ENCODE measurements at regions not wholly inside any gene's neighbourhood (a gene's known extent, or its start where the extent isn't known, plus 50 kb on each side); places are given as distances from the start of the nearest gene placed in this dataset.

GRCh38 chr13:87426742-87427141 lies 244.4 kb upstream of the SLITRK5 start:
- H3K4me1 ChIP-seq (ENCODE audit: control insufficient read depth in 2 of 2, insufficient read depth in 2 of 2, low read length in 2 of 2) = no peaks in the 10 kb centered on the region
- H3K4me3 ChIP-seq (ENCODE audit: low read length in 2 of 2) = no peak overlapping the region
- H3K27me3 ChIP-seq (ENCODE audit: control insufficient read depth in 2 of 2, insufficient read depth in 2 of 2, low read length in 2 of 2) = no peaks in the 10 kb centered on the region
- no peaks in the 10 kb centered on the region for H3K9me3 ChIP-seq (ENCODE audit: control insufficient read depth in 2 of 2, low read length in 2 of 2)
- H3K36me3 ChIP-seq (ENCODE audit: control insufficient read depth in 2 of 2, insufficient read depth in 2 of 2, low read length in 2 of 2) = no peaks in the 10 kb centered on the region
- no peak overlapping the region for H3K27ac ChIP-seq (ENCODE audit: low read depth in 2 of 2, low read length in 2 of 2)
- no peak overlapping the region for H3K9ac ChIP-seq (ENCODE audit: low read depth in 1 of 2, low read length in 2 of 2)

- Histone ChIP-seq H3K27me3 (ENCODE audit: control insufficient read depth in 2 of 2, insufficient read depth in 2 of 2, low read length in 2 of 2) (no peaks in the 10 kb centered on the region), H3K9ac (ENCODE audit: low read depth in 1 of 2, low read length in 2 of 2) (no peak overlapping the region), H3K27ac (ENCODE audit: low read depth in 2 of 2, low read length in 2 of 2) (no peak overlapping the region), H3K4me1 (ENCODE audit: control insufficient read depth in 2 of 2, insufficient read depth in 2 of 2, low read length in 2 of 2) (no peaks in the 10 kb centered on the region), H3K36me3 (ENCODE audit: control insufficient read depth in 2 of 2, insufficient read depth in 2 of 2, low read length in 2 of 2) (no peaks in the 10 kb centered on the region), H3K9me3 (ENCODE audit: control insufficient read depth in 2 of 2, low read length in 2 of 2) (no peaks in the 10 kb centered on the region), H3K4me3 (ENCODE audit: low read length in 2 of 2) (no peak overlapping the region)
Observed at GRCh38 chr13:87444135-87444534, 227.0 kb upstream of the SLITRK5 start.

- Histone ChIP-seq H3K4me1 (ENCODE audit: control insufficient read depth in 2 of 2, insufficient read depth in 2 of 2, low read length in 2 of 2) (no peaks in the 10 kb centered on the region), H3K9ac (ENCODE audit: low read depth in 1 of 2, low read length in 2 of 2) (no peak overlapping the region), H3K27ac (ENCODE audit: low read depth in 2 of 2, low read length in 2 of 2) (no peak overlapping the region), H3K36me3 (ENCODE audit: control insufficient read depth in 2 of 2, insufficient read depth in 2 of 2, low read length in 2 of 2) (no peaks in the 10 kb centered on the region), H3K4me3 (ENCODE audit: low read length in 2 of 2) (no peak overlapping the region), H3K27me3 (ENCODE audit: control insufficient read depth in 2 of 2, insufficient read depth in 2 of 2, low read length in 2 of 2) (no peaks in the 10 kb centered on the region), H3K9me3 (ENCODE audit: control insufficient read depth in 2 of 2, low read length in 2 of 2) (no peaks in the 10 kb centered on the region)
Observed at GRCh38 chr13:87452281-87452680, 218.9 kb upstream of the SLITRK5 start.

DNA sequence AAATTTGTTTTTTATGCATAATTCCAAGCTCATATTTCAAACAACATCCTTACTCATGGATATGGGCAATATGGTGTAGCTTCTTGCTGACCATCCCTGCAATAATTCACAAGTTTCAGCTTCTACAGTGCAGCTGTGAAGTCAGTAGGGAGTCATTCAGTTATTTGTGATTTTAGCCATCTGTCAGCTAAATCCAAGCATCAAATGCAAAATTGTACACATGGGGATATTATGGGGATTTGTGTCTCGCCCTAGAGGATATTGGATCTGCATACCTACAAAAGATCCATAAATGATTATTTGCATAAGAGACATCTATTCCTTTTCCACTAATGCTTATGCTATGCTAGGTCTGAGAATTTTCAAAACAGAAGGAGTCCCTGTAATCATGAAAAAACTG lies 217.9 kb upstream of the SLITRK5 start:
- H3K9ac ChIP-seq (ENCODE audit: low read depth in 1 of 2, low read length in 2 of 2) = no peak overlapping the region
- H3K9me3 ChIP-seq (ENCODE audit: control insufficient read depth in 2 of 2, low read length in 2 of 2) = no peaks in the 10 kb centered on the region
- no peaks in the 10 kb centered on the region for H3K4me1 ChIP-seq (ENCODE audit: control insufficient read depth in 2 of 2, insufficient read depth in 2 of 2, low read length in 2 of 2)
- no peaks in the 10 kb centered on the region for H3K27me3 ChIP-seq (ENCODE audit: control insufficient read depth in 2 of 2, insufficient read depth in 2 of 2, low read length in 2 of 2)
- H3K36me3 ChIP-seq (ENCODE audit: control insufficient read depth in 2 of 2, insufficient read depth in 2 of 2, low read length in 2 of 2) = no peaks in the 10 kb centered on the region
- no peak overlapping the region for H3K27ac ChIP-seq (ENCODE audit: low read depth in 2 of 2, low read length in 2 of 2)
- no peak overlapping the region for H3K4me3 ChIP-seq (ENCODE audit: low read length in 2 of 2)

GRCh38 chr13:87459419-87459818 lies 211.8 kb upstream of the SLITRK5 start:
- Histone ChIP-seq H3K27me3 (ENCODE audit: control insufficient read depth in 2 of 2, insufficient read depth in 2 of 2, low read length in 2 of 2) (no peaks in the 10 kb centered on the region), H3K9me3 (ENCODE audit: control insufficient read depth in 2 of 2, low read length in 2 of 2) (no peaks in the 10 kb centered on the region), H3K9ac (ENCODE audit: low read depth in 1 of 2, low read length in 2 of 2) (no peak overlapping the region), H3K27ac (ENCODE audit: low read depth in 2 of 2, low read length in 2 of 2) (no peak overlapping the region), H3K4me1 (ENCODE audit: control insufficient read depth in 2 of 2, insufficient read depth in 2 of 2, low read length in 2 of 2) (no peaks in the 10 kb centered on the region), H3K4me3 (ENCODE audit: low read length in 2 of 2) (no peak overlapping the region), H3K36me3 (ENCODE audit: control insufficient read depth in 2 of 2, insufficient read depth in 2 of 2, low read length in 2 of 2) (no peaks in the 10 kb centered on the region)

GRCh38 chr13:87497426-87497825 lies 173.7 kb upstream of the SLITRK5 start:
- no peaks in the 10 kb centered on the region for H3K9me3 ChIP-seq (ENCODE audit: control insufficient read depth in 2 of 2, low read length in 2 of 2)
- no peak overlapping the region for H3K4me3 ChIP-seq (ENCODE audit: low read length in 2 of 2)
- H3K9ac ChIP-seq (ENCODE audit: low read depth in 1 of 2, low read length in 2 of 2) = no peak overlapping the region
- H3K27me3 ChIP-seq (ENCODE audit: control insufficient read depth in 2 of 2, insufficient read depth in 2 of 2, low read length in 2 of 2) = no peaks in the 10 kb centered on the region
- H3K36me3 ChIP-seq (ENCODE audit: control insufficient read depth in 2 of 2, insufficient read depth in 2 of 2, low read length in 2 of 2) = no peaks in the 10 kb centered on the region
- H3K27ac ChIP-seq (ENCODE audit: low read depth in 2 of 2, low read length in 2 of 2) = no peak overlapping the region
- no peaks in the 10 kb centered on the region for H3K4me1 ChIP-seq (ENCODE audit: control insufficient read depth in 2 of 2, insufficient read depth in 2 of 2, low read length in 2 of 2)

- Histone ChIP-seq H3K4me1 (ENCODE audit: control insufficient read depth in 2 of 2, insufficient read depth in 2 of 2, low read length in 2 of 2) (no peaks in the 10 kb centered on the region), H3K9me3 (ENCODE audit: control insufficient read depth in 2 of 2, low read length in 2 of 2) (no peaks in the 10 kb centered on the region), H3K27me3 (ENCODE audit: control insufficient read depth in 2 of 2, insufficient read depth in 2 of 2, low read length in 2 of 2) (no peaks in the 10 kb centered on the region), H3K9ac (ENCODE audit: low read depth in 1 of 2, low read length in 2 of 2) (no peak overlapping the region), H3K4me3 (ENCODE audit: low read length in 2 of 2) (no peak overlapping the region), H3K36me3 (ENCODE audit: control insufficient read depth in 2 of 2, insufficient read depth in 2 of 2, low read length in 2 of 2) (no peaks in the 10 kb centered on the region), H3K27ac (ENCODE audit: low read depth in 2 of 2, low read length in 2 of 2) (no peak overlapping the region)
Observed at GRCh38 chr13:87498681-87499080, 172.5 kb upstream of the SLITRK5 start.

DNA sequence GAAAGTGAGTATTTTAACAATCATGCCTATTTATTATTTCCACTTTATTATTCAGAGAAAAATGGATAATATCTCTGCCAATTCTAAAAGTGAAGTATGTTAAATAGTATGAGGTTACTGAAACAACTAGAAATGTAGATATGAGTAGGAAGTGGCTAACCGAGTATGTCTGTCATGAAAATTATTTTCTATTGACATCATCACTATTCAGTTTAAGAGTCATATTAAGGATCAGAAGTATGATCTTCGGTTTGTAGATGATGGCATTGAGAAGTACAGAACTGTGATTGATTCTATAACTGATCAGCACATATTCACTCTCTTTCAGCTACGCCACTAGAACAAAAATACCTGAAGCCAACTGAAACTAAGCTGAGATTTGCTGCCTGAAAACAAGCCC lies 146.4 kb upstream of the SLITRK5 start:
- Histone ChIP-seq H3K9me3 (ENCODE audit: control insufficient read depth in 2 of 2, low read length in 2 of 2) (no peaks in the 10 kb centered on the region), H3K36me3 (ENCODE audit: control insufficient read depth in 2 of 2, insufficient read depth in 2 of 2, low read length in 2 of 2) (no peaks in the 10 kb centered on the region), H3K9ac (ENCODE audit: low read depth in 1 of 2, low read length in 2 of 2) (no peak overlapping the region), H3K4me1 (ENCODE audit: control insufficient read depth in 2 of 2, insufficient read depth in 2 of 2, low read length in 2 of 2) (no peaks in the 10 kb centered on the region), H3K27ac (ENCODE audit: low read depth in 2 of 2, low read length in 2 of 2) (no peak overlapping the region), H3K4me3 (ENCODE audit: low read length in 2 of 2) (no peak overlapping the region), H3K27me3 (ENCODE audit: control insufficient read depth in 2 of 2, insufficient read depth in 2 of 2, low read length in 2 of 2) (no peaks in the 10 kb centered on the region)

DNA sequence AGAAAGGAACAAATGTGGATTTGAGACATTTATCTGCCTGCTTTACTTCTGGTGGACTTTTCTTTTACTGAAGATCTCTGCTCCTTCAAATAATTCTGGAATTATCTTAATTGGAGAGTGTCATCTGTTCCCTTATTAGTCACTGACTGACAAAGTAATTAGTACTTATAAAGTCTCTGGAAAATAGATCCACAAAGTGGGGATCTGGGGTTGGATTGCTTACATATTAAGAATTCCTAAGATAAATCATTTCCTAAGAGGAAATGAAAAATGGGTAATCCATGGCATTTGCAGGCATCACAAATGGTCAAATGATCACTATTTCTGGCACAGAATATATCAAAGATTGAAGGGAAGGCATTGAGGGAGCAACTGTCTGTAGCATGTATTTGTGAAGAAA lies 137.4 kb upstream of the SLITRK5 start:
- Histone ChIP-seq H3K27me3 (ENCODE audit: control insufficient read depth in 2 of 2, insufficient read depth in 2 of 2, low read length in 2 of 2) (no peaks in the 10 kb centered on the region), H3K9me3 (ENCODE audit: control insufficient read depth in 2 of 2, low read length in 2 of 2) (no peaks in the 10 kb centered on the region), H3K4me1 (ENCODE audit: control insufficient read depth in 2 of 2, insufficient read depth in 2 of 2, low read length in 2 of 2) (no peaks in the 10 kb centered on the region), H3K27ac (ENCODE audit: low read depth in 2 of 2, low read length in 2 of 2) (no peak overlapping the region), H3K4me3 (ENCODE audit: low read length in 2 of 2) (no peak overlapping the region), H3K36me3 (ENCODE audit: control insufficient read depth in 2 of 2, insufficient read depth in 2 of 2, low read length in 2 of 2) (no peaks in the 10 kb centered on the region), H3K9ac (ENCODE audit: low read depth in 1 of 2, low read length in 2 of 2) (no peak overlapping the region)

- no peak overlapping the region for H3K4me3 ChIP-seq (ENCODE audit: low read length in 2 of 2)
- H3K9me3 ChIP-seq (ENCODE audit: control insufficient read depth in 2 of 2, low read length in 2 of 2) = no peaks in the 10 kb centered on the region
- no peaks in the 10 kb centered on the region for H3K36me3 ChIP-seq (ENCODE audit: control insufficient read depth in 2 of 2, insufficient read depth in 2 of 2, low read length in 2 of 2)
Observed at GRCh38 chr13:87535911-87536310, 135.3 kb upstream of the SLITRK5 start.

GRCh38 chr13:87536499-87536898 lies 134.7 kb upstream of the SLITRK5 start:
- no peaks in the 10 kb centered on the region for H3K27me3 ChIP-seq (ENCODE audit: control insufficient read depth in 2 of 2, insufficient read depth in 2 of 2, low read length in 2 of 2)
- no peak overlapping the region for H3K9ac ChIP-seq (ENCODE audit: low read depth in 1 of 2, low read length in 2 of 2)
- H3K27ac ChIP-seq (ENCODE audit: low read depth in 2 of 2, low read length in 2 of 2) = no peak overlapping the region
- no peak overlapping the region for H3K4me3 ChIP-seq (ENCODE audit: low read length in 2 of 2)
- no peaks in the 10 kb centered on the region for H3K4me1 ChIP-seq (ENCODE audit: control insufficient read depth in 2 of 2, insufficient read depth in 2 of 2, low read length in 2 of 2)
- H3K9me3 ChIP-seq (ENCODE audit: control insufficient read depth in 2 of 2, low read length in 2 of 2) = no peaks in the 10 kb centered on the region
- H3K36me3 ChIP-seq (ENCODE audit: control insufficient read depth in 2 of 2, insufficient read depth in 2 of 2, low read length in 2 of 2) = no peaks in the 10 kb centered on the region

More at GRCh38 chr13:87535911-87536310, 135.3 kb upstream of the SLITRK5 start:
- H3K27me3 ChIP-seq (ENCODE audit: control insufficient read depth in 2 of 2, insufficient read depth in 2 of 2, low read length in 2 of 2) = no peaks in the 10 kb centered on the region
- no peak overlapping the region for H3K27ac ChIP-seq (ENCODE audit: low read depth in 2 of 2, low read length in 2 of 2)
- no peaks in the 10 kb centered on the region for H3K4me1 ChIP-seq (ENCODE audit: control insufficient read depth in 2 of 2, insufficient read depth in 2 of 2, low read length in 2 of 2)
- H3K9ac ChIP-seq (ENCODE audit: low read depth in 1 of 2, low read length in 2 of 2) = no peak overlapping the region
